Gastrocnemius medialis (tissue), 4 donors: ENCODE measurements at regions not wholly inside any gene's neighbourhood (a gene's known extent, or its start where the extent isn't known, plus 50 kb on each side); places are given as distances from the start of the nearest gene placed in this dataset.

Experiments
- ATAC-seq, 2 donors: fragments of 150-250 bp; one replicate each; pipeline ENCODE4 v1.9.1; 2016
- DNase-seq, 2 donors: peaks; one replicate each; pipeline ENCODE4 v3.0.0-alpha.2; 2019
- H3K27ac ChIP-seq, 4 donors: fragments of 200-600 bp; sonication (generic); 1 replicate in 1 of 4; 2 replicates in 3 of 4; pipeline ENCODE4 v1.5.1; 2016 to 2018; ENCODE audit warnings: mild to moderate bottlenecking in 2 of 4, moderate library complexity in 1 of 4
- H3K27me3 ChIP-seq, 3 donors: fragments of 200-600 bp; sonication (generic) in 2 of 3; 1 replicate in 1 of 3; 2 replicates in 2 of 3; pipeline versions ENCODE4 v1.5.1 to v1.6.0; 2016 to 2019; ENCODE audit warnings: mild to moderate bottlenecking in 1 of 3, moderate library complexity in 1 of 3
- H3K36me3 ChIP-seq, 2 donors: fragments of 200-600 bp; sonication (generic) in 1 of 2; one replicate each; pipeline ENCODE4 v1.5.1; 2017 to 2018
- H3K4me1 ChIP-seq, 2 donors: fragments of 200-600 bp; sonication (generic) in 1 of 2; one replicate each; pipeline ENCODE4 v1.5.1; 2016 to 2017; ENCODE audit warnings: mild to moderate bottlenecking in 2 of 2
- H3K4me3 ChIP-seq, 4 donors: fragments of 200-600 bp; sonication (generic) in 3 of 4; 1 replicate in 1 of 4; 2 replicates in 3 of 4; pipeline ENCODE4 v1.5.1; 2016 to 2019; ENCODE audit warnings: mild to moderate bottlenecking in 2 of 4
- H3K9me3 ChIP-seq, 3 donors: fragments of 200-600 bp; sonication (generic) in 2 of 3; 1 replicate in 1 of 3; 2 replicates in 2 of 3; pipeline ENCODE4 v1.5.1; 2016 to 2019
- CTCF ChIP-seq, 5 experiments: fragments of 450-650 bp in 3 of 5; fragments of 200-600 bp in 2 of 5; sonication (generic) in 2 of 5; IDR thresholded peaks in 4 of 5; conservative IDR thresholded peaks in 1 of 5; 1 replicate in 4 of 5; 2 replicates in 1 of 5; pipeline ENCODE4 v1.5.1; 2016 to 2019; ENCODE audit warnings: antibody characterized with exemption in 5 of 5, mild to moderate bottlenecking in 3 of 5, moderate library complexity in 3 of 5
- POLR2A ChIP-seq, 2 donors: fragments of 450-650 bp; IDR thresholded peaks; one replicate each; pipeline ENCODE4 v1.6.1; 2017; ENCODE audit warnings: antibody characterized with exemption in 2 of 2, mild to moderate bottlenecking in 2 of 2, moderate library complexity in 2 of 2
- in situ Hi-C, 4 donors: fragments of 200-750 bp; cut with MboI; loops; one replicate each; pipeline versions ENCODE4 v1.15.0 to v1.8.0; 2017; ENCODE audit warnings: low sequenced_read_pairs in 4 of 4
- intact Hi-C: fragments of 100-400 bp; cut with DNase I; formaldehyde crosslinking; loops from one replicate; pipeline ENCODE4 v1.15.1; 2023; ENCODE audit warnings: low total_unique reads

DNA sequence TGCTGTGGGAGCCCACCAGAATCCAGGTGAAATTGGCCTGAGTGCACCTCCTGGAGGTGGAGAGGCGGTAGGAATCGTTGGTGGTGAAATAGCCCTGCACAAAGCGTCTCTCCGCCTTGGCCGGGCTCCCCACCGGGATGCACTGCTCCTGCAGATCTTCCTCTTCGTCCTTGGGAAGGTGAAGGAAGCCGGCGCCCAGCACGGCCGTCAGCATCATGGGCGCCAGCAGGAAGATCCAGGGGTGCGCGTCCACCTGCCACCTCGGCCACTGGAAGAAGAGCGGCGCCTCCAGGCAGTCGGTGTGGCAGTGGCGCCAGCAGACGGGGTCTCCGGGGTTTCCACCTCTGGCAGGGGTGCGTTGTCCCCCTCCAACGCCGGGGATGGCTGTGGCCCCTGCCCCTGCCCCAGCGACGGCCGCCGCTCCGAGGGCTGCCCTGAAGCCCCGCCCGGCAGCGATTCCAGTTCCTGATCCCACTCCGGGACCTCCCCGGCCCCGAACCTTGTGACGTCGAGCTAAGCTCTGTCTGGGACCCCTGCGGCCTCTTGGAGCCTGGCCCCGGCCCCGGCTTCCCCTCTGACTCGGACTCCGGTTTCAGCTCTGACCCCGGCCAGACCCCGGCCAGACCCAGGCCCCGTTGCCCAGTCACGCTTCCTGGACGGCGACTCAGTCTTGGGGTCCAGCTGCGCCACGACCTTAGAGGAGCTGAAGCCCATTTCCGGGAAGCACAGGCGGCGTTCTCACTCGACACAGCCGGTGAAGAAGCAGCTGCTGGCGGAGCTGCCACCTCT, 91.9 kb downstream of the CD164 start:
- H3K27ac ChIP-seq = no peak overlapping the region
- no peaks in the 10 kb centered on the region for H3K9me3 ChIP-seq
- intact Hi-C loops (loop anchor here (5.0 kb wide), 1 partner anchor 103 kb away; no protein-coding TSS in a partner anchor), in situ Hi-C loops (no loop called here)
- H3K4me3 ChIP-seq = no peak overlapping the region
- DNase-seq (no peak), ATAC-seq (no peak)
- peaks cover 20 to 34% of the 10 kb centered on the region in 2 donors for H3K4me1 ChIP-seq
- H3K36me3 ChIP-seq = no peaks in the 10 kb centered on the region
- TF ChIP-seq CTCF (IDR thresholded peaks at IDR 0.05 in 4 of 5, conservative IDR thresholded peaks at IDR 0.05 in 1 of 5) (no peak), POLR2A (IDR thresholded peaks at IDR 0.05) (no peak)
- no peaks in the 10 kb centered on the region for H3K27me3 ChIP-seq

- intact Hi-C loops (no loop called here), in situ Hi-C loops (no loop called here)
- Histone ChIP-seq H3K4me3 (no peak overlapping the region), H3K27ac (no peak overlapping the region), H3K4me1 (no peaks in the 10 kb centered on the region), H3K9me3 (no peaks in the 10 kb centered on the region), H3K36me3 (no peaks in the 10 kb centered on the region), H3K27me3 (no peaks in the 10 kb centered on the region)
- ATAC-seq = no peak
- no peak for TF ChIP-seq POLR2A (IDR thresholded peaks at IDR 0.05)
- no peak for TF ChIP-seq CTCF (IDR thresholded peaks at IDR 0.05 in 4 of 5, conservative IDR thresholded peaks at IDR 0.05 in 1 of 5)
- no peak for DNase-seq
Measured at GRCh38 chr6:109285366-109285765, 96.9 kb downstream of the CD164 start.

DNA sequence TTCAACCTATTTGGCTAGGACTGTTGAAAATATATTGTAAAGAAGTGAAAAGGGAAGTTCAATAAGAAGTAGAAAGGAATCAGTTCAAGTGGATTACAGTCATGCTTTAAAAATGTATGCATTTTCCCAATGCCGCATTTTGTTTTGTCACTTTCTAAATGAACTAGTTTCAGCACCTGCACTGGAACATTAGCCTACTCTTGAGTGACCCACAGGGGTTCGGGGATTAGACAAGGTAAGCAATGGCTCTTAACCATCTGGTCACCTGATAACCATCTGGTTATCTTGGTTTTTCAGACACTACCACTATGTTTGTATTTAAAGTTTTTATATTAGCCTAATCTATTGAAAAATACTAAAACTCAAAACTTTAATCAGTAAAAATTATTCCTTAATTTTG, 97.6 kb downstream of the CD164 start:
- in situ Hi-C loops = no loop called here
- intact Hi-C loops = no loop called here
- Histone ChIP-seq H3K9me3 (no peaks in the 10 kb centered on the region), H3K4me1 (no peaks in the 10 kb centered on the region), H3K27ac (no peak overlapping the region), H3K36me3 (no peaks in the 10 kb centered on the region), H3K27me3 (no peaks in the 10 kb centered on the region), H3K4me3 (no peak overlapping the region)
- TF ChIP-seq CTCF (IDR thresholded peaks at IDR 0.05 in 4 of 5, conservative IDR thresholded peaks at IDR 0.05 in 1 of 5) = no peak
- no peak for TF ChIP-seq POLR2A (IDR thresholded peaks at IDR 0.05)
- DNase-seq (no peak), ATAC-seq (no peak)

GRCh38 chr6:109282756-109283155, 99.5 kb downstream of the CD164 start:
- H3K9me3 ChIP-seq = no peaks in the 10 kb centered on the region
- DNase-seq = no peak
- TF ChIP-seq CTCF (IDR thresholded peaks at IDR 0.05 in 4 of 5, conservative IDR thresholded peaks at IDR 0.05 in 1 of 5) (no peak), POLR2A (IDR thresholded peaks at IDR 0.05) (no peak)
- H3K4me1 ChIP-seq = no peaks in the 10 kb centered on the region
- ATAC-seq = no peak
- intact Hi-C loops (no loop called here), in situ Hi-C loops (no loop called here)
- H3K36me3 ChIP-seq = no peaks in the 10 kb centered on the region
- H3K4me3 ChIP-seq = no peak overlapping the region
- H3K27ac ChIP-seq = no peak overlapping the region
- no peaks in the 10 kb centered on the region for H3K27me3 ChIP-seq

DNA sequence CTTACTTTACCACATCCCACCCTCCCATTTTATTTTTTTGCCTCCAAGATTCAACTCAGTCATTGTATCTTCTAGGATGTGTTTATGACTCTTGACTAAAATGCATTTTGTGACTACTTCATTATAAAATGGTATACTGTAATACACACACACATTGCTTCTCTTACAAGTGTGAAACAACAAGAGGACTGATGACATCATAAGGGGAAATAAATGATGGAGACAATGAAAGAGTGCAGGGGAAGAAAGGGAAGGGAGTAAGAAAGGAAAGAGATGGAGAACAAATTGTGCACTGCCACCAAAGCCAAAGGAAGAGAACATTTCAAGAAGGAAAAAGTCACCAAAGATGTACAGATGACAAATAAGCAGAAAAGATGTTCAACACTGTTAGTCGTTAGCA, 102.6 kb downstream of the CD164 start:
- no peak for DNase-seq
- Histone ChIP-seq H3K4me3 (no peak overlapping the region), H3K27ac (no peak overlapping the region), H3K4me1 (no peaks in the 10 kb centered on the region), H3K27me3 (no peaks in the 10 kb centered on the region), H3K36me3 (no peaks in the 10 kb centered on the region), H3K9me3 (no peaks in the 10 kb centered on the region)
- TF ChIP-seq POLR2A (IDR thresholded peaks at IDR 0.05) = no peak
- no peak for TF ChIP-seq CTCF (IDR thresholded peaks at IDR 0.05 in 4 of 5, conservative IDR thresholded peaks at IDR 0.05 in 1 of 5)
- intact Hi-C loops = no loop called here
- no peak for ATAC-seq
- in situ Hi-C loops = no loop called here
